SK-N-SH (cell line): ENCODE measurements at regions not wholly inside any gene's neighbourhood (a gene's known extent, or its start where the extent isn't known, plus 50 kb on each side); places are given as distances from the start of the nearest gene placed in this dataset.
"Not testable (repeated sequence)": the region's sequence is repeated elsewhere in the genome, so short reads cannot be mapped to it uniquely, and the experiment has no call there.

Source experiments
- CTCF ChIA-PET: fragments of 300-600, 350-600 bp; formaldehyde crosslinking; extraction: SDS; loops from one replicate; lab custom pipeline; 2021; lab: Yijun Ruan, JAX
- POLR2A ChIA-PET: fragments of 350-600 bp; sonication (Branson Sonifier 250); formaldehyde crosslinking; extraction: SDS; loops from one replicate; lab custom pipeline; 2020; ENCODE audit warnings: antibody characterized with exemption, inconsistent platforms; lab: Yijun Ruan, JAX
- DNase-seq: peaks from one replicate; pipeline ENCODE4 v3.0.0; 2012
- H2AFZ ChIP-seq: fragments of 200-600 bp; sonication (generic); 2 replicates; pipeline ENCODE4 v1.8.1; 2016; ENCODE audit warnings: antibody characterized with exemption, mild to moderate bottlenecking, low read depth
- H3F3A ChIP-seq: fragments of 200-600 bp; sonication (generic); replicated peaks from 2 replicates; pipeline ENCODE3; 2016; ENCODE audit warnings: antibody characterized with exemption, mild to moderate bottlenecking; ENCODE audit not compliant: insufficient read depth
- H3K27ac ChIP-seq, 2 experiments: fragments of 200-500 bp in 1 of 2; fragments of 200-600 bp in 1 of 2; sonication (Bioruptor generic) in 1 of 2; sonication (generic), shearing (Covaris generic) in 1 of 2; 2 replicates each; pipeline versions ENCODE4 v1.5.1 to v1.6.1; 2014 to 2016; ENCODE audit warnings: low read depth in 2 of 2, inconsistent platforms in 1 of 2, low read length in 1 of 2, mild to moderate bottlenecking in 1 of 2, mixed read lengths in 1 of 2
- H3K27me3 ChIP-seq: fragments of 200-600 bp; sonication (generic), shearing (Covaris generic); 2 replicates; pipeline ENCODE4 v1.6.1; 2016; ENCODE audit warnings: mixed run types; ENCODE audit not compliant: insufficient read depth
- H3K36me3 ChIP-seq, 2 experiments: fragments of 200-500 bp in 1 of 2; fragments of 200-600 bp in 1 of 2; sonication (Bioruptor generic) in 1 of 2; sonication (generic) in 1 of 2; replicated peaks in 1 of 2; 2 replicates each; pipeline versions ENCODE3 to v1.5.1; 2014 to 2016; ENCODE audit warnings: low read length in 1 of 2, mild to moderate bottlenecking in 1 of 2; ENCODE audit not compliant: insufficient read depth in 2 of 2, control insufficient read depth in 1 of 2
- H3K4me1 ChIP-seq, 2 experiments: fragments of 200-500 bp in 1 of 2; fragments of 200-600 bp in 1 of 2; sonication (Bioruptor generic) in 1 of 2; sonication (generic), shearing (Covaris generic) in 1 of 2; 2 replicates each; pipeline versions ENCODE4 v1.5.1 to v1.6.1; 2014 to 2016; ENCODE audit warnings: low read depth in 1 of 2, low read length in 1 of 2, mixed run types in 1 of 2; ENCODE audit not compliant: insufficient read depth in 2 of 2, control insufficient read depth in 1 of 2
- H3K4me2 ChIP-seq: fragments of 200-600 bp; sonication (generic), shearing (Covaris generic); 2 replicates; pipeline ENCODE4 v1.6.1; 2017; ENCODE audit warnings: mixed run types
- H3K4me3 ChIP-seq, 2 experiments: fragments of 200-500 bp in 1 of 2; fragments of 200-600 bp in 1 of 2; sonication (Bioruptor generic) in 1 of 2; sonication (generic), shearing (Covaris generic) in 1 of 2; 2 replicates each; pipeline versions ENCODE4 v1.5.1 to v1.8.1; 2014 to 2016; ENCODE audit warnings: low read depth in 2 of 2, inconsistent platforms in 1 of 2, low read length in 1 of 2, mild to moderate bottlenecking in 1 of 2, mixed read lengths in 1 of 2, moderate library complexity in 1 of 2
- H3K79me2 ChIP-seq: fragments of 200-600 bp; sonication (generic); 2 replicates; pipeline ENCODE4 v1.8.1; 2017; ENCODE audit warnings: mild to moderate bottlenecking; ENCODE audit not compliant: insufficient read depth
- H3K9ac ChIP-seq: fragments of 200-600 bp; sonication (generic); 2 replicates; pipeline ENCODE4 v1.6.1; 2017; ENCODE audit warnings: mixed run types
- H3K9me2 ChIP-seq: fragments of 200-600 bp; sonication (generic); 2 replicates; pipeline ENCODE4 v1.6.1; 2017; ENCODE audit warnings: mixed run types
- H3K9me3 ChIP-seq: fragments of 200-600 bp; sonication (generic); 2 replicates; pipeline ENCODE4 v1.6.1; 2017; ENCODE audit warnings: mixed run types, mild to moderate bottlenecking, moderate library complexity
- H4K20me1 ChIP-seq: fragments of 200-600 bp; sonication (generic); 2 replicates; pipeline ENCODE4 v1.6.1; 2017; ENCODE audit warnings: mild to moderate bottlenecking, mixed run types; ENCODE audit not compliant: insufficient read depth
- ELF1 ChIP-seq: IDR thresholded peaks from 2 replicates; pipeline ENCODE4 v1.4.0; 2012
- FOSL2 ChIP-seq: IDR thresholded peaks from 2 replicates; pipeline ENCODE4 v1.4.0; 2012; ENCODE audit warnings: low read depth, mild to moderate bottlenecking, moderate library complexity, borderline replicate concordance
- FOXJ3 ChIP-seq: sonication (generic); formaldehyde crosslinking; IDR thresholded peaks from 2 replicates; pipeline ENCODE4 v1.5.1; 2020; ENCODE audit warnings: mild to moderate bottlenecking, missing genetic modification reagents
- FOXM1 ChIP-seq: IDR thresholded peaks from 2 replicates; pipeline ENCODE4 v1.4.0; 2012; ENCODE audit warnings: low read depth, mild to moderate bottlenecking
- NRF1 ChIP-seq: IDR thresholded peaks from 2 replicates; pipeline ENCODE4 v1.6.1; 2012; ENCODE audit warnings: low read depth, mild to moderate bottlenecking, low read length
- RCOR1 ChIP-seq: fragments of 150-350 bp; IDR thresholded peaks from 2 replicates; pipeline ENCODE4 v1.6.1; 2017; ENCODE audit warnings: antibody characterized with exemption, low read length
- SIN3A ChIP-seq: IDR thresholded peaks from 2 replicates; pipeline ENCODE4 v1.6.1; 2012; ENCODE audit warnings: low read depth, mild to moderate bottlenecking, low read length, moderate library complexity, borderline replicate concordance
- TAF1 ChIP-seq: IDR thresholded peaks from 2 replicates; pipeline ENCODE4 v1.6.1; 2012; ENCODE audit warnings: low read depth, mild to moderate bottlenecking, low read length, moderate library complexity, borderline replicate concordance
- TCF12 ChIP-seq: IDR thresholded peaks from 2 replicates; pipeline ENCODE4 v1.4.0; 2012
- TEAD4 ChIP-seq: IDR thresholded peaks from 2 replicates; pipeline ENCODE4 v1.4.0; 2012; ENCODE audit warnings: mild to moderate bottlenecking, borderline replicate concordance; ENCODE audit not compliant: insufficient read depth
- WGBS: methylation state at CpG from one replicate; pipeline ENCODE4 v1.1.6; 2017; ENCODE audit warnings: low lambda C conversion rate; 5-methylcytosine and 5-hydroxymethylcytosine counted together
- TF ChIP-seq, protein P1 (sequence below): IDR thresholded peaks from 2 replicates; pipeline ENCODE4 v1.4.0; 2012; ENCODE audit warnings: low read depth, borderline replicate concordance
- TF ChIP-seq, protein P2 (sequence below): fragments of 200-600 bp; sonication (generic); IDR thresholded peaks from 2 replicates; pipeline ENCODE4 v1.6.1; 2017; ENCODE audit warnings: antibody characterized with exemption, mild to moderate bottlenecking, moderate library complexity
- TF ChIP-seq, protein P3 (sequence below): fragments of 150-350 bp; IDR thresholded peaks from 2 replicates; pipeline ENCODE4 v1.6.1; 2017; ENCODE audit warnings: antibody characterized with exemption, low read length, low read depth, borderline replicate concordance

DNA sequence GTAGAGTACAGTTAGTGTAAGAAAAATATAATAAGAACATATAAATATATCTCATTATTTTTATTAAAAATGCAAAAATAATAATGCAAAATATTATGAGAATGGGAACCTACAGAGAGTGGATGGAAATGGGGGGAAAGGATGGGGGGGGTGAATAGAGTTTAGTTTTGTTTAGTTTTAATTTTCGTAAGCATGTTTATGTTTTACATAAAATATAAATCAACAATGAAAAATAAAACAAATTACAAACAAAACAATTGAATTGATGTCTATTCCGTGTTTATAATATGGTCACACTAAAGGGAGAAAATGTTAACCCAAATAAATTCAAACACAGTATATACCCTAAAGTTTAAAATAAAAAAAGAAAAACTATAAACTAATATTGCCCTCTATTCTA, 1717.4 kb upstream of the SPRY2 start:
- Histone ChIP-seq H3K27ac (no peak overlapping the region), H3K4me2 (no peak overlapping the region), H3K9ac (no peak overlapping the region), H3F3A (no peaks in the 10 kb centered on the region), H2AFZ (no peak overlapping the region), H3K27me3 (no peaks in the 10 kb centered on the region), H4K20me1 (no peaks in the 10 kb centered on the region), H3K36me3 (no peaks in the 10 kb centered on the region), H3K4me1 (no peaks in the 10 kb centered on the region), H3K9me2 (no peaks in the 10 kb centered on the region), H3K4me3 (no peak overlapping the region), H3K79me2 (no peaks in the 10 kb centered on the region), H3K9me3 (no peaks in the 10 kb centered on the region)
- ChIA-PET POLR2A (no interaction called here), CTCF (no interaction called here)
- WGBS, result 16% methylated on average over 2 of the region's 2 CpGs
- TF ChIP-seq TCF12 (no peak), SIN3A (no peak), ELF1 (no peak), TEAD4 (no peak), RCOR1 (no peak), FOSL2 (no peak), FOXJ3 (CRISPR knock-in tag) (no peak), TAF1 (no peak), NRF1 (no peak), FOXM1 (no peak)
- TF ChIP-seq, protein P1, sequence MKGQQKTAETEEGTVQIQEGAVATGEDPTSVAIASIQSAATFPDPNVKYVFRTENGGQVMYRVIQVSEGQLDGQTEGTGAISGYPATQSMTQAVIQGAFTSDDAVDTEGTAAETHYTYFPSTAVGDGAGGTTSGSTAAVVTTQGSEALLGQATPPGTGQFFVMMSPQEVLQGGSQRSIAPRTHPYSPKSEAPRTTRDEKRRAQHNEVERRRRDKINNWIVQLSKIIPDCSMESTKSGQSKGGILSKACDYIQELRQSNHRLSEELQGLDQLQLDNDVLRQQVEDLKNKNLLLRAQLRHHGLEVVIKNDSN, result no peak
- TF ChIP-seq, protein P2, sequence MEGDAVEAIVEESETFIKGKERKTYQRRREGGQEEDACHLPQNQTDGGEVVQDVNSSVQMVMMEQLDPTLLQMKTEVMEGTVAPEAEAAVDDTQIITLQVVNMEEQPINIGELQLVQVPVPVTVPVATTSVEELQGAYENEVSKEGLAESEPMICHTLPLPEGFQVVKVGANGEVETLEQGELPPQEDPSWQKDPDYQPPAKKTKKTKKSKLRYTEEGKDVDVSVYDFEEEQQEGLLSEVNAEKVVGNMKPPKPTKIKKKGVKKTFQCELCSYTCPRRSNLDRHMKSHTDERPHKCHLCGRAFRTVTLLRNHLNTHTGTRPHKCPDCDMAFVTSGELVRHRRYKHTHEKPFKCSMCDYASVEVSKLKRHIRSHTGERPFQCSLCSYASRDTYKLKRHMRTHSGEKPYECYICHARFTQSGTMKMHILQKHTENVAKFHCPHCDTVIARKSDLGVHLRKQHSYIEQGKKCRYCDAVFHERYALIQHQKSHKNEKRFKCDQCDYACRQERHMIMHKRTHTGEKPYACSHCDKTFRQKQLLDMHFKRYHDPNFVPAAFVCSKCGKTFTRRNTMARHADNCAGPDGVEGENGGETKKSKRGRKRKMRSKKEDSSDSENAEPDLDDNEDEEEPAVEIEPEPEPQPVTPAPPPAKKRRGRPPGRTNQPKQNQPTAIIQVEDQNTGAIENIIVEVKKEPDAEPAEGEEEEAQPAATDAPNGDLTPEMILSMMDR, result no peak
- TF ChIP-seq, protein P3, sequence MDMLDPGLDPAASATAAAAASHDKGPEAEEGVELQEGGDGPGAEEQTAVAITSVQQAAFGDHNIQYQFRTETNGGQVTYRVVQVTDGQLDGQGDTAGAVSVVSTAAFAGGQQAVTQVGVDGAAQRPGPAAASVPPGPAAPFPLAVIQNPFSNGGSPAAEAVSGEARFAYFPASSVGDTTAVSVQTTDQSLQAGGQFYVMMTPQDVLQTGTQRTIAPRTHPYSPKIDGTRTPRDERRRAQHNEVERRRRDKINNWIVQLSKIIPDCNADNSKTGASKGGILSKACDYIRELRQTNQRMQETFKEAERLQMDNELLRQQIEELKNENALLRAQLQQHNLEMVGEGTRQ, result no peak
- DNase-seq, result no peak

DNA sequence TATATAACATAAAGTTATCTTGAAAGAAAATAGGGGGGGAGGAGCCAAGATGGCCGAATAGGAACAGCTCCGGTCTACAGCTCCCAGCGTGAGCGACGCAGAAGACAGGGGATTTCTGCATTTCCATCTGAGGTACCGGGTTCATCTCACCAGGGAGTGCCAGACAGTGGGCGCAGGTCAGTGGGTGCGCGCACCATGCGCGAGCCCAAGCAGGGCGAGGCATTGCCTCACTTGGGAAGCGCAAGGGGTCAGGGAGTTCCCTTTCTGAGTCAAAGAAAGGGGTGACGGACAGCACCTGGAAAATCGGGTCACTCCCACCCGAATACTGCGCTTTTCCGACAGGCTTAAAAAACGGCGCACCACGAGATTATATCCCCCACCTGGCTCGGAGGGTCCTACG, 1704.4 kb upstream of the SPRY2 start:
- H3K9me2 ChIP-seq, H3F3A ChIP-seq, DNase-seq, H3K4me1 ChIP-seq, CTCF ChIA-PET, H3K4me2 ChIP-seq, H3K79me2 ChIP-seq, H3K9me3 ChIP-seq, H3K27ac ChIP-seq, H3K27me3 ChIP-seq, POLR2A ChIA-PET, H3K9ac ChIP-seq, H3K4me3 ChIP-seq, H4K20me1 ChIP-seq, H2AFZ ChIP-seq, H3K36me3 ChIP-seq: not testable (repeated sequence)
- WGBS, result 57% methylated on average over 15 of the region's 23 CpGs
